C4-2B (cell line): ENCODE measurements at regions not wholly inside any gene's neighbourhood (a gene's known extent, or its start where the extent isn't known, plus 50 kb on each side); places are given as distances from the start of the nearest gene placed in this dataset.

Experiments used
- CTCF ChIP-seq: fragments of 450-650 bp; conservative IDR thresholded peaks from 2 replicates; pipeline ENCODE4 v1.5.1; 2017; ENCODE audit warnings: mild to moderate bottlenecking
- ZFX ChIP-seq: fragments of 450-650 bp; IDR thresholded peaks from 2 replicates; pipeline ENCODE4 v1.6.1; 2017

- TF ChIP-seq CTCF = no peak
- no peak for TF ChIP-seq ZFX
These were observed 75.3 kb upstream of the RALGPS2 start for GRCh38 chr1:178649582-178650350.
